HG02678 (cell line): ENCODE measurements at regions not wholly inside any gene's neighbourhood (a gene's known extent, or its start where the extent isn't known, plus 50 kb on each side); places are given as distances from the start of the nearest gene placed in this dataset.
A peak's percentile ranks its signal among the peaks of the same experiment; 100 is the strongest.

ENCODE experiments used
- ATAC-seq: cut with Tn5 transposase; IDR thresholded peaks from one replicate; pipeline ENCODE4 v1.9.1; 2021; ENCODE audit warnings: mild to moderate bottlenecking, moderate library complexity; ENCODE audit not compliant: unreplicated experiment

GRCh38 chr9:21744841-21745240, 57.6 kb upstream of the MTAP start:
- peak; percentile 12 for ATAC-seq

GRCh38 chr9:21746550-21746949, 55.9 kb upstream of the MTAP start:
- no peak for ATAC-seq

- no peak for ATAC-seq
Observed at GRCh38 chr9:21747175-21747574, 55.3 kb upstream of the MTAP start.

- no peak for ATAC-seq
Observed at GRCh38 chr9:21750021-21750735, 52.3 kb upstream of the MTAP start.

GRCh38 chr9:21751998-21752397, 50.4 kb upstream of the MTAP start:
- ATAC-seq = no peak
